Hypothalamus (tissue), 51 donors: ENCODE measurements at regions not wholly inside any gene's neighbourhood (a gene's known extent, or its start where the extent isn't known, plus 50 kb on each side); places are given as distances from the start of the nearest gene placed in this dataset.

Source experiments
- DNase-seq, 51 donors: peaks; one replicate each; lab custom pipeline; 2025; lab: John Stamatoyannopoulos, UW

DNA sequence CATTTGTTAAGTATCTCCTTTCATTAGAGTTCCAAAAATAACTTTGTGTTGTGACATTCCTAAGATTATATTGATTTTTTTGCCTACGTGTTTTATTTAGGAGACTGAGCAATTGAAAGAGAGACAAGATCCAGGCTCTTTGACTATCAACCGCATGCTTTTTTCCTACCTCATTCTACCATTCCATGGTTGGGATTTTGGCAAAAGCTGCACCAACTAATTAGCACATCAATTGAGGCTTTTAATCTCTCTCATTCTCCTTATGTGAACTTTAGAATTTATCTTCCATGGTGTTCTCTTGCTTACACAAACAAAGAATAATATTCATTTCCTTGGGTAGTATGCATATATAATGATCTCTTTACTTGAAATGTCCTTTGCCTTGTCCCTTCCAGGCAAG lies 338.7 kb upstream of the SMC2 start:
- no peak for DNase-seq

DNA sequence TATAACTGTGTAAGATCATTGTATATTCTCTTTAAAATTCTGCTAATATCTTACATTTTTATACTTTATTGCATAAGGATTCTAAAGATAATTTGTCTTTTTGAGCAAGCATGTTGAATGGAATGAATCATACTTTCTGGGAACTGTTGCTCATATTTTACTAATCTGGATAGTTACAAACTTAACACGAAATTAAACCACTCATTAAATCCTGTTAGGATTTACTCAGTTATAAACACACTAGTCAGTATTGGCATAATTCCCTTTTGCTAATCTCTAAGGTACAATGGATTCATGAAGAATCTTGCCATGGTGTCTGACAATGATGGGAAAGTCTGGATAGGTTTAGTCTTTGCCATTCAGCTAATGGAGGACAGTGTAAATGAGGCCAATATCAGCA lies 338.1 kb upstream of the SMC2 start:
- DNase-seq = no peak

DNA sequence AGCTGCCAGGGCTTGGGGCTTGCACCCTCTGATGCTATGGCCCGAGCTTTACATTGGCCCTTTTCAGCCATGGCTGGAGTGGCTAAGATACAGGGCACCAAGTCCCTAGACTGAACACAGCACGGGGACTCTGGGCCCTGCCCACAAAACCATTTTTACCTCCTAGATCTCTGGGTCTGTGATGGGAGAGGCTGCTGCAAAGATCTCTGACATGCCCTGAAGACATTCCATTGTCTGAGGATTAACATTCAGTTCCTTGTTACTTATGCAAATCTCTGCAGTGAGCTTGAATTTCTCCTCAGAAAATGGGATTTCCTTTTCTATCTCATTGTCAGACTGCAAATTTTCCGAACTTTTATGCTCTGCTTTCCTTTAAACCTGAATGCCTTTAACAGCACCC lies 337.0 kb upstream of the SMC2 start:
- DNase-seq = no peak

GRCh38 chr9:103761466-103761865 lies 332.6 kb upstream of the SMC2 start:
- DNase-seq = no peak

DNA sequence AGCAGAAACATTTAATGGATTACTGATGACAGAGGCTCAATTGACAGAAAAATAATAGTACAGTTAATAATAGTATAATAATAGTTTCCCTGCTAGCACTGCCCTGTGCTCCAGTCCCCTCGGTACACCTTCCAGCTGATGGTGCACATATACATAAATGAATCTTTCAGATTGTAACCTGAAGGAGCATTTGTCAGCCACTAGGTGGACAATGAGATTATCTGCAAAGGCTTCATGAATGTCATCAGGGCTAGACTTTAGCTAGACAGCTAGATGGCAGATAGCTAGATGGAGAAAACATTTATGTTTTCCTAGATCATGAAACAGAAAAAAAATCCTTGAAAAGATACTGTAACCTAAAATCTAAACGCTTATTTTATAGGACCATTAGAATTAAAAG lies 304.4 kb upstream of the SMC2 start:
- DNase-seq = no peak

DNA sequence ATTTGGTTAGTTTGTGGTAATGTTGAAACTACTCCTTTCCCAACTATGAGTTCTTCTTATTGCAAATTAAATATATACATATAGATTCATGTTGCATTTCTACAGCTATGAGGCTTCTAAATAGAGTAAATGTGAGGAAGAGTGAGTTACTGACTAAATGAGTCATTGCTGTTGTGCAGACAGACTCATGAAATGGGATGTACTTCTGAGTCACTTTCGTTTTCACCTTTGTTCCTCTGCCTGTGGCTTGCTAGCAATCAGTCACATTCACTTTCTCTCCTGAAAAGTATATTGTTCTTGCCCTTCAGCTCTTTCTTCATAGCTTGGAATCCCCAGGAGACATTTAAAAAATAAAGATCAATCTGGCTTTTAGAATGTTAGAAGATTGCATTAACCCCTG lies 295.5 kb upstream of the SMC2 start:
- DNase-seq = no peak

DNA sequence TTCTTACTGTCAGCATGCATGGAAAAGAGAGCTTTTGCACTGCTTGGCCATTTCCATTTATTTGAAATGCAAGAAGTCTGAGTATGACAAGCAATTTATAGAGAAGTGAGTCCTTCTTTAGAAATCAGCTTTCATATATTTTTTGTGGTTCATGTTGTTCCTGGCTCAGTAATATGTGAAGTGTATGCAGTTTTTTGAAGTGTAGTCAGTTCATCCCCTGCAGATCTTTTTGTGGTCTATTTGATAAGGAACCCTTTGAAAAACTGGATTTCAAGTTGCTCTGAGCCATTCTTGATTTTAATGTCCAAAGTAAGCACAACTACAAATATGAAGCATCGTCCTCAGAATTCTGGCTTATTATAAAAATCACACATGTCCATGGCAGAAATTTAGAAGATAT lies 294.1 kb upstream of the SMC2 start:
- no peak for DNase-seq

DNA sequence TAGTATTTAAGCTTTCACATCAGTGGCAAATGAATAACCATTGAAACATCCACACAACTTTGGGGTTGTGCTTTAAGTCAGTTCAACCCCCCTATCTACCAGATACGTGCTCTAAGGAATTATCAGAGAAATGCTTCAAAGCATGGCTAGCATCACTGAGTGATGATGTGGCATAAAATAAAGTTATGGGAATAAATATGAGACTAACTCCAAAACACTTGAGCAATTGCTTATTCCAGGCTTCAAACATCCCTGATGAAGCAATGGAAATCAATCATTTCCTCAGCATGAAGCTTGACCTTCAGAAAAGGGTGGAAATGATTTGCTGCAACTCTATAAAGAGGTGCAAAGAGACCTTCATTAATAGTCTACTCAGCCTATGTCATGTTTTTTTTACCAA lies 292.0 kb upstream of the SMC2 start:
- no peak for DNase-seq

DNA sequence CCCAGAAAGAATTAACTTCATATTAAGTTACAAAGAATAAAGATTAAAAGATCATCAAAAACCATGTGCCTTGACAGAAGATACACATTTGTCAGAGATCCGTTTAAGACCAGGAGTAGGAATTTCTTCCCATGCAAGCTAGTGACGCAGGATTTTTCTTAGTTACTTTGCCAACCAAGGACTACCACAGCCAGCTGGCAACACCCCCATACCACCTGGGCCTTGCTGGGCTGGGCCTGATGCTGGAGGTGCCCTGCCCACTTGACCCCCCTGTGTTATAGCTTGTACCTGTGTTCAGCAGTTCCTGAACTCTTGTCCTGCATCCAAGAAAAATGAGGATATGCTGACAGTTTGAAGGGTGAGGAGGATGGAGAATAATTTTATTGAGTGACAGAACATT lies 290.9 kb upstream of the SMC2 start:
- no peak for DNase-seq

GRCh38 chr9:103804077-103804735 lies 289.9 kb upstream of the SMC2 start:
- DNase-seq = no peak

DNA sequence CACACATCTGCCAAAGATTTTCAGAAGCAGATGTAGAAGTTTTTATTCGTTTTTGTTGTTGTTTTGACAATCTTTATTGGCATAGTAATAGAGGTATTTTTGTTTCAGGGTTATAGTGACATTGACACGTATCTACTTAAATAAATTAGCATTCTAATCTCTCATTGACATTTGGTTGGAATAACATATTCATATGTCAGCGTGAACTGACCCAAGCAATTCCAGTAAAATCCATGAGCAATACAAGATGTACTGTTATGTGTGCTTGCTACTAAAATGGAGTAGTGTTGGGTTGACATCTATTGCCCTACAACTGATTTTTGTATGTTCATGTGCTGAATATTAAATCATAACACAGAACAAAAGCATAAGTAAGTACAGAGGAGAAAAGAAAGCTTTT lies 284.4 kb upstream of the SMC2 start:
- no peak for DNase-seq

- no peak for DNase-seq
Measured at GRCh38 chr9:103811462-103811861, 282.6 kb upstream of the SMC2 start.

- no peak for DNase-seq
Measured at GRCh38 chr9:103816146-103816545, 278.0 kb upstream of the SMC2 start.

GRCh38 chr9:103819936-103820335 lies 274.2 kb upstream of the SMC2 start:
- no peak for DNase-seq

DNA sequence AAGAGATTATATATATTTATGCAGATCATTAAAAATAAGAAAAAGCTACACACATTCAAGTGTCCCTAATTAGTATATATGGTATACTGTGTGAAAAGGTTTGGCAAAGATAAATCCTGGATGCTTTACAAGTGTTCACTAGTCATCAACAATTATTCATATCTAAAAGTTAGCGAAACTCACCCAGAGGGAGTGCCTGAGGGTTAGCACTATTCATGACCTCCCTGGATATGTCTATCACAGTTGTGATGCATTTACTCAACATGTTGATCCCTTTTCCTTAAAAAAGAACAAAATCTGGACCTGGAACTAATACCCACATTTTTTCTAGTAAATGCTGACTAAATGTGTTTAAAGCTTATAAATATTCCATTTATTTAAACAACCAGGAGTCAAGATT lies 273.0 kb upstream of the SMC2 start:
- DNase-seq = no peak

DNA sequence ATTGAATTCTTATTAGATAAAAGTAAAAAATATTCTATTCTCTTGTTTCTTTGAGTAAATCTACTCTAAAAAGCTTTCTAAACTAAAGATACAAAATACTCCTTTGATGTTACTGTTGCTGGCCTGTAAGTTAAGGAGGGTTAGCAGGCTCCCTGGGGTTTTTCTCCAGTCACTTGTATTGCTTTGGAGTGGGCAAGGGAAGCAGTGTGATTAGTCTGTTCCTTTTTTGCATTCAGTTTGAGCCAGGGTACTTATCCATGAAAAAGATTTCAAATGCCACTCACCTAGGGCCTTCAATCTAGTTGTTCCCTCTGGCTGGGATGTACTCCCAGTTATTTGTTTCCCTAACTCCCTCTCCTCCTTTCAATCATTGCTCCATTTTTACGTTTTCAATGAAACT lies 256.2 kb upstream of the SMC2 start:
- DNase-seq = no peak

DNA sequence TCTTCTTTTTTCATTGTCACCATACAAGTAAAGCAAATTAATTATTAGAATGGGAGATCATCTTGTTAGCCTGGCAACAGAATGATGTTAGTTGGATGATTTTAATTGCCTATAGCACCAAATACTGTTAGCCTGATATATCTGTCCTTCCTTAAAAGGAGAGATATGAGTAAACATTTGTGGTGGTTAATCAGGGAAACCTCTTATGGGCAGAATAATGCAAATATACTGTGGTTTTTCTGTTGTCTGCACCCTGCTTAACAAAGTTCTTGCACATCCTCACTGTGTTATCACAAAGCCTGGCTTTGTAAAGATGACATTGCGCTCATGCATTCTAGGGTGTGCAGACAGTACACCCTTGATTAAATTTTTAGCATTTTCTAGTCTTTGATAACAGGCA lies 254.9 kb upstream of the SMC2 start:
- DNase-seq = no peak

DNA sequence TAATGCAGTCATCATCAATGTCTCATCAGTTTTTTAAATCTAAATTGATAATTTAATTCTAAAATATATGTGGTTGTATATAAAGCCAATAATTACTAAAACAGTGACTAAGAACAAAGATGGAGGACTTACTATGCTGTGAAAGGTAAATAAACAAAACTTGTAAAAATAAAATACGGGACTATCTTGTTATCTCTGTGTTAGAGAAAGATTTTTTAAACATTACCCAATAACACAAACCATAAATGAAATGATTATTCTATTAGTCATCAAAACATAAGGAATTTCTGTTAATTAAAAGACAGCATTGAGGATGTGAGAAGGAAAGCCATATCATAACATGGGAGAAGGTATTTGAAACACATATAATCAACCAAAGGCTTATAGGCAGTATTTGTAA lies 226.2 kb upstream of the SMC2 start:
- DNase-seq = no peak

DNA sequence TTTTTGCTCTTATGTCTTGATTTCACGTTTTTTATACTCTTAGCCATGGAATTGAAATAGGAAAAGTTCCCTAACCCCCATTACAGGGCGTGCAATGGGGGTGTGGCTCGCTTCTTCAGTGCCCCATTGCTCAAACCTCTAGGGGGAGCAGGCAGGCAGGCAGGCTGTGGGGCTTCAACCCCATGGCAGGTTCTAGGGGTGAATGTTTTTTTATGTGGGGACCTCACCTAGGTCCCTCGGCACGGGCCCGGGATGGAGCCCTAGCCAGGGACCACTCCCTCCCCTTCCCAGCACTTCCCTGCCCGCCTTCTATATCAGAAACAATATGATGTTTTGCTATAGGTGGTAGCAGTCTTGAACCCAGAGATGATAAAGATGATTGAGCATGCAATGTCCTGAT lies 221.3 kb upstream of the SMC2 start:
- DNase-seq = no peak

- no peak for DNase-seq
Measured at GRCh38 chr9:103881419-103881818, 212.7 kb upstream of the SMC2 start.

DNA sequence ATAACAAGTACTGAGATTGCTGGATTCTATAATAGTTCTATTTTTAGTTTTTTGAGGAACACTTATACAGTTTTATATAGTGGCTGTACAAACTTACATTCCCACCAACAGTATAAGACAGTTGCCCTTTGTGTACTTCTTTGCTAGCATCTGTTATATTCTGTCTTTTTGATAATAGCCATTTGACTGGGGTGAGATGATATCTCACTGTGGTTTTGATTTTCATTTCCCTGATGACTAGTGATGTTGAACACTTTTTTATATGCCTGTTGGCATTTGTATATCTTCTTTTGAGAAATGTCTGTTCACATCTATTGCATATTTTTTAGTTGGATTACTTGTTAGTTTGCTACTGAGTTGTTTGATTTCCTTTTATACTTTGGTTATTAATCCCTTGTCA lies 204.1 kb upstream of the SMC2 start:
- DNase-seq = no peak

DNA sequence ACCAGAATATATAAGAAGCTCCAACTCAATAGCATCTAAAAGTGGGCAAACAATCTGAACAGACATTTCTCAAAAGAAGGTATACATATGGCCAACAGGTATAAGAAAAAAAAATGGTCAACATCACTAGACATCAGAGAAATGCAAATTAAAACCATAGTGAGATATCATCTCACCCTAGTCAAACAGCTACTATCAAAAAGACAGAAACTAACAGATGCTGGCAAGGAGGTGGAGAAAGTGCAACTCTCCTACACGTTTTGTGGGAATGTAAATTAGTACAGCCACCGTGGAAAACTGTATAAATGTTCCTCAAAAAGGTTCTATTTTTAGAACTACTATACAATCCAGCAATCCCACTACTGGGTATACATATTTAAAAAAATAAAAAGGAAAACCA lies 199.9 kb upstream of the SMC2 start:
- no peak for DNase-seq

DNA sequence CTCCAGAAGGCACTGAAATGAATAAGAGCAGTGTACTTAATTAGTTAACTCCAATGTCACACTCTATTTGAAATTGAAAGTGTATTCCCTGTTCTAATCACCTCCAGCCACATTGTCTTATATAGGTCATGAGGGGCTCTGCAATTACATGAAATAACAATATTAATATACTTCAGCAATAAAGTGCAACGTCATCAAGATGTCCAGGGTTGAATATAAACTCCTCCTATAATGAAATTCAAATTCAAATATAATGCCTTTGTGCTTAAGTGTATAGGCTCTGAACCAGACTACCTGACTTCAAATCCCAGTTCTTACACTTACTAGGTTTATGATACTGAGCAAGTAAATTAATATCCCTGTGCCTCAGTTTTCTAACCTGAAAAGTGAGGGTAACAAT lies 195.6 kb upstream of the SMC2 start:
- DNase-seq = no peak

GRCh38 chr9:103899866-103900265 lies 194.2 kb upstream of the SMC2 start:
- DNase-seq = no peak
